ENCODE measurements at regions not wholly inside any gene's neighbourhood (a gene's known extent, or its start where the extent isn't known, plus 50 kb on each side); places are given as distances from the start of the nearest gene placed in this dataset.

DNA sequence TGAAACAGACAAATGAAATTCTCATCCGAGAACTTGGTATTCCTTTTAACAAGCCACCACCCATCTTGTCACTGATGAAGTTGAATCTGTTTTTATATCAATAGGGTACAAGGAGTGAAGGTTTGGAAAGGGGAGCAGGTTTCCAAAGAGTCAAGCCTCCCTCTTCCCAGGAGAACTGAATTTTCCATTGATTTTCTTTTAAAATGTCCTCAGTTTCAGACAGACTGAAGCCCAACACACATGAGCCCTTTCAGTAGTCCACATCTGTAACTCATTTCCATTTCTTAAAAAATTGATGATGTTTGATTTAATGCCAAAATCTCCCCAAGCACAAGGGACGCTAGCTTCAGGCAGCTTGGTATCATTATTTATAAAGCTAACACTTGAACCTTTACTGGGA, 187.7 kb downstream of the FOXB1 start:
- TF ChIP-seq, protein P1, sequence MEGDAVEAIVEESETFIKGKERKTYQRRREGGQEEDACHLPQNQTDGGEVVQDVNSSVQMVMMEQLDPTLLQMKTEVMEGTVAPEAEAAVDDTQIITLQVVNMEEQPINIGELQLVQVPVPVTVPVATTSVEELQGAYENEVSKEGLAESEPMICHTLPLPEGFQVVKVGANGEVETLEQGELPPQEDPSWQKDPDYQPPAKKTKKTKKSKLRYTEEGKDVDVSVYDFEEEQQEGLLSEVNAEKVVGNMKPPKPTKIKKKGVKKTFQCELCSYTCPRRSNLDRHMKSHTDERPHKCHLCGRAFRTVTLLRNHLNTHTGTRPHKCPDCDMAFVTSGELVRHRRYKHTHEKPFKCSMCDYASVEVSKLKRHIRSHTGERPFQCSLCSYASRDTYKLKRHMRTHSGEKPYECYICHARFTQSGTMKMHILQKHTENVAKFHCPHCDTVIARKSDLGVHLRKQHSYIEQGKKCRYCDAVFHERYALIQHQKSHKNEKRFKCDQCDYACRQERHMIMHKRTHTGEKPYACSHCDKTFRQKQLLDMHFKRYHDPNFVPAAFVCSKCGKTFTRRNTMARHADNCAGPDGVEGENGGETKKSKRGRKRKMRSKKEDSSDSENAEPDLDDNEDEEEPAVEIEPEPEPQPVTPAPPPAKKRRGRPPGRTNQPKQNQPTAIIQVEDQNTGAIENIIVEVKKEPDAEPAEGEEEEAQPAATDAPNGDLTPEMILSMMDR (conservative IDR thresholded peaks at IDR 0.05 in 1 of 2, IDR thresholded peaks at IDR 0.05 in 1 of 2; ENCODE audit: extremely low read depth in 1 of 2, insufficient read depth in 1 of 2, low read depth in 1 of 2, low read length in 2 of 2) = no peak
- no peak for TF ChIP-seq EZH2 (IDR thresholded peaks at IDR 0.05; ENCODE audit: borderline replicate concordance, low read length)
